Stimulated activated CD4-positive, alpha-beta T cell treated with anti-CD3 and anti-CD28 coated beads, Interleukin-15, amount 100 ng/mL, for 1 hour (primary cell): ENCODE measurements at regions not wholly inside any gene's neighbourhood (a gene's known extent, or its start where the extent isn't known, plus 50 kb on each side); places are given as distances from the start of the nearest gene placed in this dataset.
"Not testable (repeated sequence)": the region's sequence is repeated elsewhere in the genome, so short reads cannot be mapped to it uniquely, and the experiment has no call there.

Experiments
- DNase-seq, 2 donors: peaks; one replicate each; pipeline ENCODE4 v3.0.0-alpha.2; 2020; ENCODE audit warnings: low read depth in 1 of 2, low spot score in 1 of 2

DNA sequence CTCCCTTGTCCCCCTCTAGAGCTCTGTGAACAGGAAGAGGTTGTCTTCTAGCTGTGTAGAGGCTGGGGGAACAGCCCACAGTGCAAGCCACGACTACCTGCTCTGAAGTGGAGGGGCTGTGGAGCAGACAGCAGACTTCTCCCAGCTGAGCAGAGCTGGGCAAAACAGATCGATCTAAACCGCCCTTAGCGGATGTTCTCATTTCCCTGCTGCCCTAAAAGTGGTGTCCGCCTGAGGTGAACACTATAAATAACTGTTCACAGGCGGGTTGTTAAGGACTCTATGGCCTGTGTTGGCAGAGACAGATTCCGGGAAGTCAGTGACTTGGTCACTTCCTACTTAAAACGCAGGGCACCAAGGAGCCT lies 203.2 kb downstream of the RHOU start:
- DNase-seq = no peak

DNA sequence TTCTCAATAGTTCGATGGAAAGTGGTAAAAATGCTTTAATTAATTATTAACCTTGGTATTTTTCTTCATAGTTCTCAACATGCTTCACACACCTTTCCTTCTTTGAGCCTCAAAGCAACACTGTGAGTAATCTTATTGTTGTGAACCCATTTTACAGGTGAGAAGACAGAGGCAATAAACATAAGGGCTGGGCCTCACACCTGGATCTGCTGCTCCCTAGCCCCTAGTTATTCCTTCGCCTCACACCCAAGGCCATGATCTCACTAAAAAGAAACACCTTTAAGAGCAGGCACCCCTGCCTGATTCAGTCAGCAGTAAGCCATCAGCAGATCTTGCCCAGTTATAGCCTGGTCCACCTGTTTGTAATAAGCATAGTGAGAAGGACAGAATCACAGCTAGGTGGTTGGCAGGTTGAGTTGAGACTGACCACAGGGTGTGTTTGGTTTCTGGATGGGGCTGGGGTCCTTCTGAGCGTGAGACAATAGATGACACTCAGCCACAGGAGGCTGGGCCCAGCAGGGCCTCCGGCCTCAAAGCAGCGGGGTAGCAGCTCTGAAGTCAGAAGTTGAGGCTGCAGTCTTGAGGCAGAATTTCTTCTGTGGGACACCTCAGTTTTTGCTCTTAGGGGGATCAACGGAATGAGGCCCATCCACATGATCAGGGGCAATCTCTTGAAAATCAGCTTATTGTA lies 203.9 kb downstream of the RHOU start:
- no peak for DNase-seq

DNA sequence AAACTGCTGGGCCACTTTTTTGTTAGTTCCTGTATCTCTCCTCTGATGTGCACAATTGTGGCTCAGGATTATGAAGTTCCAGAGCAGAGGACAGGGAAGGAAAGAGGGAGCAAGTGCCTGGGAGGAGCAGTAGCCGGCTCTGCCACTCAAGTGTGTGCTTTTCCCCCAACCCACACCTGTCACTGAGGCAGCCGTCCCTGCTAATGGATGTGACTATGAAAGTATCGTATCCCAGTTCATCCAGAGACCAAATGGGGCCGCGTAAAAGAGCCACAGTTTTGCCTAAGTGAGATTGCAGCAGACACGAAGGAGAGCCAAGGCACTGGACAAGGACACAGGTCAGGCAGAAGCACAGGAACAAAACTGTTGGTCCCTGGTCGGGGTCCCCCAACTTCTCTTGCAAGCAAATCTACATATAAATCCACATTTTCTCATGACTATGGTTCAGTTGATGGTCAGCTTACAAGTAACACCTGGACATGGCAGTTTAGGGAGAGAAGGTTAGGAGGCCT lies 204.7 kb downstream of the RHOU start:
- DNase-seq = no peak

DNA sequence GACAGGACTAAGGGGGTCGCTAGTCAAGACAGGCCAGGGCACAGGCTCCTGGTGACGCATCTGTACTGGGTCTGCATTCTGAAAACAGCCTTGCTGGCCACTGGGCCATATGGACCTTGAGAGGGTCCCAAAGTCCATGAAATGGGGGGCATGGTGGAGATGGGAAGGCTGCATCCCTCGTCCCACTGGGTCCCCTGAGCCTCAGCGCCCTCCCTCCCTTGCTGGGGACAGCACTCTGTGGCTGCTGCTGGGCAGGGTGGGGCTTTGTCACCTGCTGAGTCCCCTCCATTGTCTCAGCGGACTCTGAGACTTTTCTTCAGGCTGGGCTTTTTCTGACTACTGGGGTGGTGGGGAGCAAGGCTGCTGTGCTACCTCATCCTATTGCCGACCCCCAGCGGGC lies 205.2 kb downstream of the RHOU start:
- DNase-seq = no peak

DNA sequence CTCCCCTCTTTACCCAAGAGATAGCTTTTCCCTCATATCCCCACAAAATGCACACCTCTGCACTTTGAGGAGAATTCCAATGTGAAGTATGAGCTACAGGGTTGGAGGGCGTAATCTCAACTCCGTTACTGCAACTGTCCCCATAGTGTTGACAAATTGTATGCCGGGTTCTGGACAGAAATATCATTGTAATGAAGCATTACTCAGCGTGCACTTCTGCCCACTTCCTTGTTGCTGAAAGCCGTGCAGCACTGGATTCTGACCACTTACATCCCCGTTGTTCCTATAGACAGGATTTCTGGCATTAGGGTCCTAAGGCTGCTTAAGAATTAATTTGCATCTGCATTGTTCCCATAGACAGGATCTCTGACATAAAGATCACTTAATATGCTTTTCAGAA lies 205.6 kb downstream of the RHOU start:
- DNase-seq = no peak

DNA sequence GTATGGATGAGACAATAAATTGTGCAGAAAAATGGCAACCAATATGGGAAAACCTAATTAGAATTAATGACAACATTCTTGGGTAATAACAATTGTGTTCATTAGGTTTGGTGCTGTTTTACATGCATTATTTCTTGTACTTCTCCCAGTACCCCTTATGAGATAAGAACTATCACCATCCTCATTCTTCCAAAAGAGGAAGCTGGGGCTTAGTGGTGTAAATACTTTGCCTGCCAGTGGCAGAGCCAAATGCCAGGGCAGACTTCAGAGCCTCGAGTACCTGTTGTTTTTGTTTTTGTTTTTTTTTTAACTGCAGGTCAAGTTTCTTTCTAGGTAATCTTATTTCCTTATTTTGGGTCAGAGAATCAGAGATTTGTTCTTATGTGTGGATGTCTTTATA lies 206.4 kb downstream of the RHOU start:
- DNase-seq = no peak

DNA sequence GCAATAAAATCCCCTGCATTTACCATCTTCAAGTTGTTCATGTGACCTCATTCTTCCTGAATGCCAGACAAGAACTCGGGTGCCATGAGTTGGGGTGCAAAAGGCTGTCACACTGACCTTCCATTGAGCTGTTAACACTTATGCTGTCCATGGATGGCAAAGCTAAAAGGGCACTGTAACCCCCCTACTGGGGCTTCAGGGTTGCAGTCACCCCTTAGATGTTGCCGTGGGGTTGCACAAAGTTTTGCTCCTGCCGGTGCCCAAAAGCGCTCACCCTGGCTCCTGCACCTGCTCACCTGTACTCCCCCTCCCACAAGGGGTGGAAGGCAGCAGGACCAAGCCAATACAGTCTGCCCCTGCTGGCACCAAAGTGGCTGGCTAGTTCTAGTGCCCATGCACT lies 208.2 kb downstream of the RHOU start:
- no peak for DNase-seq

DNA sequence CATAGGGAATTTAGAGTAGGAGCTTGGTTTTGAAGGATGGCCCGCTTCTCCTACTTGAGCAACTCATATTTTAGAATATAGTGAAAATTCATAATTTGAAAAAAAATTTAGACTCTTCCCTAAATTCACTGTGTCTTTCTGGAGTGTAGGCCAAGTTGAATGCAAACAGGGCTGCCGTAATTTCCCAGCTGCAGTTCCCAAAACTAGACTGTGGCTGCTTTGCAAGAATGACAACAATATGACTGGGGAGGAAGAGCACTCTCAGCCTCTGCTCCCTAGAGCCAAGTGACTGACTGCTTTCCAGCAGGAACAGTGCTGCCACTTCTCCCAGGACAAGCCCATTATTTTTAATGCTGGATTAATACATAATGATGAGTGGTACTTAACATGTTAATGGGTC lies 209.0 kb downstream of the RHOU start:
- DNase-seq = no peak

DNA sequence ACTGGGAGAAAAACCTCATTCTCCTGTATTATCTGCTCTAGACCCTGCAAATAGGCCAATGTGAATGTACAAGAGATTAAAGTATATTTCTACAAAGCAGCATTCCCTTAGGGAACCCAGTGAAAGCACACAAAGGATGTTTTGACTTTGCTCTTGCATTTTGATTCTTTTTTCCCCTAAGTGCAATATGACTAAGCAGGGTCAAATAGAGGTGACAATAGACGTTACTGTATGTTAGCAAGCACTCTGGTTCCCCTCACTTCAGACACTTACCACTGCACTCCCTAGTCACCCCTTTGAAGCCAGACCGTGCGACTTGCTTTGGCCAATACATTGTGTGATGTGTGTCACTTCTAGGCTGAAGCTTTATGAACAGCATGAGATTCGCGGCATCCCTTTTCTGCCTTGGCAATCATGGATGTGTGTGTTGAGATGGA lies 209.7 kb downstream of the RHOU start:
- no peak for DNase-seq

DNA sequence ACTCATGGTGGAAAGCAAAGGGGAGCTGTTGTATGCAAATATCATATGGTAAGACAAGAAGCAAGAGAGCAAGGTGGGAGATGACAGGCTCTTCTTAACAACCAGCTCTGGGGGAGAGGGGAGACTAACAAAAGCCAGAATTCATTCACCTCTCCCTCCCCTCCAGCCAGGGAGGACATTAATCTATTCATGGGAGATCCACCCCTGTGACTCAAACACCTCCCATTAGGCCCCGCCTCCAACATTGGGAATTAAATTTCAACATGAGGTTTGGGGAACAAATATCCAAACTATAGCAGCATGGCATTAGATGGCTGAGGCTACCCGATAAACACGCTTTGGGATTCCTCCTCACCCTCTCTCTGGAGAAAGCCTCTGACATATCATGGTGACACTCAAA lies 210.6 kb downstream of the RHOU start:
- DNase-seq = no peak

DNA sequence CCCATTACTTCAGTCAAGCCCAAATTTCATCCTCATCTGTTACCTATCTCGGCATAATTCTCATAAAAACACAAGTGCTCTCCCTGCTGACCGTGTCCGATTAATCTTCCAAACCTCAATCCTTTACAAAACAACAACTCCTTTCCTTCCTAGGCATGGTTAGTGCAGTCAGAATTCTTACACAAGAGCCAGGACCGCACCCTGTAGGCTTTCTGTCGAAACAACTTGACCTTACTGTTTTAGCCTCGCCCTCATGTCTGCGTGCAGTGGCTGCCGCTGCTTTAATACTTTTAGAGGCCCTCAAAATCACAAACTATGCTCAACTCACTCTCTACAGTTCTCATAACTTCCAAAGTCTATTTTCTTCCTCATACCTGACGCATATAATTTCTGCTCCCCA lies 214.3 kb downstream of the RHOU start:
- not testable (repeated sequence) for DNase-seq

DNA sequence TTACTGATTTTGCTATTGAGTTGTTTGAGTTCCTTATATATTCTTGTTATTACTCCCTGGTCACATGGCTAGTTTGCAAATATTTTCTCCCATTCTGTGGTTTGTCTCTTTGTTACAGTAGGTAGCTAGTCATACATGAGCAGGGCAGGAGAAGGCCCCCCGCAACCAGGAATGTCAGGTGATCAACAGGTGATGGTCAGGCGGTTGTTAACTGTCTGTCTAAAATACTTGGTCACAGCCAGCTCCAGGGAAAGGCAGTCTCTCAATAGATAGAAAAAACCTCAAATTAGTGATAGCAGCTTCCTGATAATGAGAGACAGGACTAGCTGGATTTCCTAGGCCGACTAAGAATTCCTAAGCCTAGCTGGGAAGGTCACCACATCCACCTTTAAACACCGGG lies 217.9 kb downstream of the RHOU start:
- DNase-seq = no peak

DNA sequence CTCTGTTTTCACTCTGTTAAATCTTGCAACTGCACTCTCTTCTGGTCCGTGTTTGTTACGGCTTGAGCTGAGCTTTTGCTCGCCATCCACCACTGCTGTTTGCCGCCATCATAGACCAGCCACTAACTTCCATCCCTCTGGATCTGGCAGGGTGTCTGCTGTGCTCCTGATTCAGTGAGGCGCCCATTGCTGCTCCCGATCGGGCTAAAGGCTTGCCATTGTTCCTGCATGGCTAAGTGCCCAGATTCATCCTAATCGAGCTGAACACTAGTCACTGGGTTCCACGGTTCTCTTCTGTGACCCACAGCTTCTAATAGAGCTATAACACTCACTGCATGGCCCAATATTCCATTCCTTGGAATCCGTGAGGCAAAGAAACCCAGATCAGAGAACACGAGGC lies 218.5 kb downstream of the RHOU start:
- DNase-seq = not testable (repeated sequence)

DNA sequence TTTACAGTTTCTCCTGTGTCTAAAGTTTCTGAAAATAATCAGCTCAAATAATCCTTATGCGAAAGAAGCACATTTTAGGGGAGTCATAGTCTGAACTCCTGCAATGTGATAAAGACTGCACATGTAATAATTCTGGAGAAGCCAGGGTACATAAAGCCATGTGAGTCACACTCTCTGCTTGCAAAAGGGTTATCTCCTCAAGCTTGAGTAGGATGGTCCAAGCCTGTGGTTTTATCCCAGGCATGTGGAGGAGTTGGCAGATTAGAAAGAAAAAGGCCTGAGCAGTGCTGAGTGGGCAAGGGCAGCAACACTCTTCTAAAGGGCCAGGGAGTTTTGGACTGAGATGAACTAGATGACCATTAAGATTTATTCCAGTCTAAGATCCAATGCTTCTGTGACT lies 220.4 kb downstream of the RHOU start:
- DNase-seq = no peak

DNA sequence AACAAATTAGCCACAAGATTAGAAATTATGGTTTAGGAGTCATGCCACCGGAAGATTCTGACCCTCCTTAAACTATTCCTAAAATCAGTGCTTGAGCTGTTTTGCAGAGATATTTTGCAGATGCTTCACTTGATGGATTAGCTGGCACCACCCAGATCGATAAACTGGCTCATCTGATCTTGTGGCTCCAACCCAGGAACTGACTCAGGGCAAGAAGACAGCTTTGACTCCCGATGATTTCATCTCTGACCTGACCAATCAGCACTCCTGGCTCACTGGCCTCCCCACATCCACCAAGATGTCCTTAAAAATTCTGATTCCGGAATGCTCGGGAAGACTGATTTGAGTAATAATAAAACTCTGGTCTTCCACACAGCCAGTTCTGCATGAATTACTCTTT lies 221.6 kb downstream of the RHOU start:
- no peak for DNase-seq

DNA sequence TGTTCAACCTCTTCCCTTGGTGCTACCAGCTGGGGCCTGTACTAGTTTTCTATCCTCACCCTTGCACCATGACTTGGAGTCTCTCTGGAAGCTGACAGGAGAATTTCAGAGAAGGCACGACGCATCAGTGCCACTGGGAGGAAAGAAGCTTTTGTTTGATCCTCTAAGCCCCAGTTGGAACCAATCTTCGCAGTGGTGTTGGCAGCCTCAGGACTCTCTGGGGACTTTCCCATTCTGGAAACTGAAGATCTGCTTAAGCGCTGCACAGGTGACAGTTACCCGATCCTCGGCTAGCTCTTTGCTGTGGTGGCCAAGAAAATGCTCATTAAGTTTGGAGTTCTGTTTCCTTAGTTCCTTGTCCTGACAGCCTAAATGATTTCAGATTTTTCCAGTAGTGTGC lies 222.3 kb downstream of the RHOU start:
- DNase-seq = no peak

DNA sequence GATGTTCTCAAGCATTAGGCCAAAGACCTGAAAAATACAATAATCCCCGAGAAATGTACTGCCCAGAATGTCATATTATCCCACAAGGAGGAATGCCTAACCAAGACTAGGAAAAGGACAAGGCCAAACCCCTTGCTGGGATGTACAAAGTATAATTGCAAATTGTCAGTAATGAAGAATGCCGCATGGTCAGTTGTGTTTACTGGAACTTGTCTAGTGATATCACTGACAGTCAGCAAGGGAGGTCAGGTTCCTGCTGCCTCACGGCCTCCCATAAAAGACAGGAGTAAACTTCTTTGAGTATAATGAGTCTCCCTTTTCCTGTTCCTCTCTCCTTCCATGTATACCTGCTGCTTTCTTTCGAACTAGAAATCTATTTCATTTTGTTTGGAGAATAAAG lies 222.8 kb downstream of the RHOU start:
- no peak for DNase-seq

DNA sequence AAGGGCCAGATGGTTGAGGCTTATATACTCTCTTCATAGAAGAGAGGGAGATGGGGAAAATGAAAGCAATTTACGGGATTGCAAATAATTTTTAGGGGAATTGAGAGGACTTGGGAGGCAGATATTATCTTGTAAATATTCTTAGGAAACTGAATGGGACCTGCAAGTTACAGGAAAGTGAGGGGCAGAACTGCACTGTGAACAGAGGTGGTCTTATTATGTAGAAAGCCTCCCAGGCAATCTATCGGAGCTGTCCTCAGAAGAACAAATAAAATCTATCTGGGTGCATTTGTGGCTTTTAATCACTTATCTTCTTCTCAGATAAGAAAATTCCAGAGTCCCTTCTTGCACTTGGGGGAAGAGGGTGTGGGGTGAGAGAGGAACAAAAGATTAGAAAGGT lies 223.5 kb downstream of the RHOU start:
- no peak for DNase-seq

DNA sequence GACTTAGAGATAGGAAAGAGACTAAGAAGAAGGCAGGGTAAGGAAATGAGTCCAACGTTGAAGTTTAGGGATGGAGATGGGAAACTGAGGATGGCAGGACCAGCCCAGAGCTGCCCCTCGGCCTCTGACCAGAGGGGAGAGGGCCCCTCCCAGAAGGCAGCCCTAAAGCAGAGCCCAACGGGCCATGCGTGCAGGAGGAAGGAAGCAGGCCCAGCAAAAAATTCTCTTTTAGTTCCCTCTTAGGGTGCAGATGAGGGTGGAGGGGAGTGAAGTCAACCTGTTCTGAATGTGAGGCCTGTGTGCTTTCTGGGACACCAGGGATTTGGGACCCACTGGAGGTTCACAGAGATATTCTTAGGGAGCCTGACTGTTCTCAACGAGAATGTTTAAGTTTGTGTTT lies 225.4 kb downstream of the RHOU start:
- no peak for DNase-seq

DNA sequence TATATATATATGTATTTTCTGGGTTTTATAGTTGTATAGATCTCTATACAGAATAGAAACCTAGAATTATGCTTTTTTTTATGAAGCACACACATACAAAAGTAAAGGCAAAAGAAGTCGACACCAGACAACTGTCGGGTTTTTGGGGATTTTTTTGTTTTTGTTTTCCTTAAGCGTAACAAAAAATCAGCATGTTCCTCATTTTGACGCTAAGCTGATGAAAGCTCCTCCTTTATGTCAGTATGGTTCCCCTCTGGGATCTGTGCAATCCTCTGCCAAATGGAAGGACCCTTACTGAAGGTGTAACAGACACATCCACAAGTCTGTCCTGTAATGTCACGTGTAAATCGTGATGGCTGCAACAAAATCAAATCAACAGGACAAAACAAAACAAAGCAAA lies 226.2 kb downstream of the RHOU start:
- DNase-seq = no peak

DNA sequence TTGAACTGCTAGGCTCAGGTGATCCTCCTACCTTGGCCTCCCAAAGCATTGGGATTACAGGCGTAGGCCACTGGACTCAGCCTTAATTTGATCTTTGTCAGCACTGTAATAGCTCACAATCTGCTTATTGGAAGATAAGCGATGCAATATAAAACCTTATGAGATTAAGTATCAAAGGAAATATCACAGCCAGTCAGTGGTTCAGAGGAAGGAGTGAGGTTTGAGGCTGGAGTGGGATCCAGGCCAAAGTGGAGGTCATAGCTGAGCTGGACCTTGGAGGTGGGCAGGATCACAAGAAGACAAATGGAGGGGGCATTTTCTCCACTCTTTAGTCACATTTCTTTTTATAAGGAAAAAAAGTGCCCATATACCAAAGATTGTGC lies 228.5 kb downstream of the RHOU start:
- no peak for DNase-seq

DNA sequence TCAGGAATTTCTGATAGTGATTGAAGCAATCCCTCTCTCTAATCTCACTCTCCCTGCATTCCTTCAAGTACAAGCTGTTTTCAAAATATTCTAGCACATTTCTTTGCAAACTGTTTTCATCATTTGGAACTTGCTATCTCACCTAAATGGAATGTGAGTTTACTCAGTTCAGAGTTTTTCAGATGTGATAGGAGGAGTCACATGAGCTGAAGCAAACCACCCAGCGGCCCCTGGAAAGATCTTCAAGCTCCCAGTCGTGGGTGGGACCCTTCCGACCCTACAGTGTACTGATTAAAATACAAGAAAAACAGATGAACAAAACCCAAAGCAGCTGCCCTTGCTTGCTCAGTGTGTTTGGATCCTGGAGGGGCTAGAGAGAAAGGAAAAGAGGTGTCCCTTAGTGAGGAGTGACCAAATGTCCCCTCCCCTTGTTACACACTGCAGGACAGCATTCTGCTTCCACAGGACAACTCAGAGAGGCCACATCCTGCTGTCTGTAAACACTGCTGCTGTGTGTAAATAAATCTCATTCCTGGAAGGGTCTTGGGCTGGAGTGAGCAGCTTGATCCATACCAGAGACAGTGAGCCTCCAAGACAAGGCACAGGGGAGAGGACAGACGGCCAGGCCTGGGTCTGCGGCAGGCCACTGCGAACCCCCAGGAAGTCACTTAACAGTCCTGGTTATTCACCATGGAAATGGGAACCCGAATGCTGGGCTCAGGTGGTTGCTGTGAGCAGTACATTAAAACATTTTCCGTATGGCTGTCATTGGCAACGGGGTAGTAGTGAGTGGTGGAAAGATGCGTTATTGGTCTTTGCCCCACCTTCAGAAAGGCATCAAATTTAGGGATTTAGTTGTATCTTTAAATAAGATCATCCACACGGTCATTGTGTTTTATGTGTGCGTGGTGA lies 229.2 kb downstream of the RHOU start:
- DNase-seq = no peak
